Heart right ventricle (tissue), 16 donors: ENCODE measurements at regions not wholly inside any gene's neighbourhood (a gene's known extent, or its start where the extent isn't known, plus 50 kb on each side); places are given as distances from the start of the nearest gene placed in this dataset.

ENCODE experiments used
- ATAC-seq, 8 donors: fragments of 200-7000 bp; cut with Tn5 transposase; one replicate each; pipeline ENCODE4 v1.9.1; 2020; ENCODE audit warnings: mild to moderate bottlenecking in 8 of 8, moderate library complexity in 8 of 8, moderate number of reproducible peaks in 1 of 8
- DNase-seq, 2 donors: peaks; one replicate each; pipeline ENCODE4 v3.0.0-alpha.2; 2020
- H3K27ac ChIP-seq, 10 donors: fragments of 200-600 bp; sonication (generic) in 2 of 10; one replicate each; pipeline versions ENCODE4 v1.5.0 to v1.8.0; 2020 to 2022; ENCODE audit warnings: mild to moderate bottlenecking in 3 of 10
- H3K27me3 ChIP-seq, 7 donors: fragments of 200-600 bp; one replicate each; pipeline ENCODE4 v1.8.0; 2021 to 2022; ENCODE audit warnings: mild to moderate bottlenecking in 2 of 7
- H3K36me3 ChIP-seq, 9 donors: fragments of 200-600 bp; sonication (generic) in 1 of 9; one replicate each; pipeline versions ENCODE4 v1.5.0 to v1.8.0; 2020 to 2022; ENCODE audit warnings: mild to moderate bottlenecking in 2 of 9
- H3K4me1 ChIP-seq, 9 donors: fragments of 200-600 bp; sonication (generic) in 1 of 9; one replicate each; pipeline versions ENCODE4 v1.5.0 to v1.8.0; 2020 to 2022; ENCODE audit warnings: mild to moderate bottlenecking in 4 of 9
- H3K4me3 ChIP-seq, 10 donors: fragments of 200-600 bp; sonication (generic) in 2 of 10; one replicate each; pipeline versions ENCODE4 v1.5.0 to v1.8.0; 2020 to 2022; ENCODE audit warnings: mild to moderate bottlenecking in 7 of 10, moderate library complexity in 2 of 10
- H3K9me3 ChIP-seq, 11 donors: fragments of 200-600 bp in 10 of 11; sonication (generic) in 2 of 11; one replicate each; pipeline versions ENCODE4 v1.5.0 to v1.8.0; 2013 to 2022; ENCODE audit warnings: mild to moderate bottlenecking in 2 of 11, control low read depth in 1 of 11, moderate library complexity in 1 of 11
- WGBS, 2 donors: extraction: QIAGEN DNeasy Blood & Tissue Kit; methylation state at CpG; one replicate each; pipeline ENCODE4 v1.1.7; 2013; ENCODE audit warnings: inconsistent platforms in 1 of 2; 5-methylcytosine and 5-hydroxymethylcytosine counted together
- intact Hi-C, 10 donors: fragments of 100-400 bp; cut with DNase I; formaldehyde crosslinking; loops; one replicate each; pipeline versions ENCODE4 v1.11.1 to v1.14.2; 2022
- TF ChIP-seq, protein P1 (sequence below), 9 donors: fragments of 200-600 bp; sonication (generic) in 2 of 9; IDR thresholded peaks; one replicate each; pipeline versions ENCODE4 v1.5.0 to v1.8.0; 2021 to 2022; ENCODE audit warnings: antibody characterized with exemption in 9 of 9, mild to moderate bottlenecking in 5 of 9, moderate library complexity in 1 of 9
- donor health status: Arrhythmogenic right ventricular cardiomyopathy.
- donor health status: ischemic (EF 13 %, LVEDD 7.1; RV severe dilation, severe dysfunction).
- donor health status: healthy with polysubstance abuse.
- donor health status: DM: no; HTN: yes; CAD: no.
- donor health status: DM: no; HTN: no; CAD: no.
- donor health status: ischemic (EF 25% LVEDD 6.9; RV normal size, moderate dysfunction).
- donor health status: ischemic (EF 25% LVEDD 5.7; RV mildly dilated, moderate dysfunction).
- donor health status: healthy.
- donor health status: DM: yes; HTN: yes; CAD: no.
- donor health status: Ischemic cardiomyopathy.
- donor health status: ischemic (EF 35%, LVEDD 5.7; RV mildly dilated, moderate dysfunction).
- donor health status: nonischemic (EF 11% LVEDD 7.7; RV severe dilation, severe dysfunction).
- donor health status: DM: yes; HTN: yes; CAD: no.
- donor health status: PGD.
- donor health status: ischemic (EF 29% LVEDD 5.4; RV normal size, mild dysfunction).
- donor health status: nonischemic (EF 23%, LVEDD 6.1; RV moderate dilation, normal function).

DNA sequence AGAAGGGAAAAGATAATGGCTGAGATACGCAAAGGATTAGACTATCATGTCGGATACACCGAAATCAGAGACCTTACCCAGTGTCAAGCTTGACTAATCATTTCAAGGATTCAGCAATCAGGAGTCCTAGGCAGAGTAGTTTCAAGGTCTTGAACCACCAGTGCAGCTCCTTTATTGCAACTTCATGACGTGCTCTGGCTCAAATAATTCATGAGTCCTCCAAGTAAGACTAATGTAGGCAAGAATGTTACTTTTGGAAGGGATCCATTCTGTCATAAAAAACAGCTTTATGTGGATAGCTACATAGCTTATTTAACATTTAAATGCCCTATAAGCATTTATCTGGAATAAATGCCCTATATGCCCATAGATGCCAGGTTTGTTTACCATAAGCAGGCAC is 123.2 kb downstream of the LMO3 start:
- no peak for ATAC-seq
- Histone ChIP-seq H3K4me3 (no peak overlapping the region), H3K4me1 (no peaks in the 10 kb centered on the region), H3K9me3 (peaks cover 0 to 34% (median 9%) of the 10 kb centered on the region in 11 donors), H3K36me3 (no peaks in the 10 kb centered on the region), H3K27ac (no peak overlapping the region), H3K27me3 (no peaks in the 10 kb centered on the region)
- WGBS, 2 donors: 84 to 87% methylated on average over 4 of the region's 4 CpGs
- no peak for DNase-seq
- intact Hi-C loops: no loop called here
- TF ChIP-seq, protein P1, sequence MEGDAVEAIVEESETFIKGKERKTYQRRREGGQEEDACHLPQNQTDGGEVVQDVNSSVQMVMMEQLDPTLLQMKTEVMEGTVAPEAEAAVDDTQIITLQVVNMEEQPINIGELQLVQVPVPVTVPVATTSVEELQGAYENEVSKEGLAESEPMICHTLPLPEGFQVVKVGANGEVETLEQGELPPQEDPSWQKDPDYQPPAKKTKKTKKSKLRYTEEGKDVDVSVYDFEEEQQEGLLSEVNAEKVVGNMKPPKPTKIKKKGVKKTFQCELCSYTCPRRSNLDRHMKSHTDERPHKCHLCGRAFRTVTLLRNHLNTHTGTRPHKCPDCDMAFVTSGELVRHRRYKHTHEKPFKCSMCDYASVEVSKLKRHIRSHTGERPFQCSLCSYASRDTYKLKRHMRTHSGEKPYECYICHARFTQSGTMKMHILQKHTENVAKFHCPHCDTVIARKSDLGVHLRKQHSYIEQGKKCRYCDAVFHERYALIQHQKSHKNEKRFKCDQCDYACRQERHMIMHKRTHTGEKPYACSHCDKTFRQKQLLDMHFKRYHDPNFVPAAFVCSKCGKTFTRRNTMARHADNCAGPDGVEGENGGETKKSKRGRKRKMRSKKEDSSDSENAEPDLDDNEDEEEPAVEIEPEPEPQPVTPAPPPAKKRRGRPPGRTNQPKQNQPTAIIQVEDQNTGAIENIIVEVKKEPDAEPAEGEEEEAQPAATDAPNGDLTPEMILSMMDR (IDR thresholded peaks at IDR 0.05): no peak

DNA sequence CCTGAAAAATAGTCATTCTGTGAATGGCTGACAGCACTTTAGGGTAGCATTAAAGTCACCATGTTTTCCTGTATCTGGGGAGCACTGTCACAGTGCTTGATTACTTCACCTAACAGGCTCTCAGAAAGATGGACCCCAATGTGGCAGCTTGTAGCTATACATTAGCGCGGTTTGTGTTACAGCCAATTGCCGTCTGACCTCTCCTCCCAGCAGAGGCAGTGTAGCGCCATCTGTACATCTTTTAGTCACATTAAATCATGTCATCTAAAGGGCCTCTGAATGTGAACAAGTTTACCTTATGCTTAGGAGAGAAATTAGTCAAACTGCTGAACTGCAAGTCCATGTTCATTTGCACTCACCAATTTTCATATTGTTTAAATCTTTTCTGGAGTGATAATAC is 113.7 kb downstream of the LMO3 start:
- Histone ChIP-seq H3K9me3 (no peaks in the 10 kb centered on the region), H3K27me3 (no peaks in the 10 kb centered on the region), H3K36me3 (no peaks in the 10 kb centered on the region), H3K4me3 (no peak overlapping the region), H3K4me1 (no peaks in the 10 kb centered on the region), H3K27ac (no peak overlapping the region)
- intact Hi-C loops: no loop called here
- no peak for ATAC-seq
- WGBS, 2 donors: 88 to 89% methylated on average over 4 of the region's 4 CpGs
- TF ChIP-seq, protein P1 (IDR thresholded peaks at IDR 0.05): no peak
- no peak for DNase-seq

DNA sequence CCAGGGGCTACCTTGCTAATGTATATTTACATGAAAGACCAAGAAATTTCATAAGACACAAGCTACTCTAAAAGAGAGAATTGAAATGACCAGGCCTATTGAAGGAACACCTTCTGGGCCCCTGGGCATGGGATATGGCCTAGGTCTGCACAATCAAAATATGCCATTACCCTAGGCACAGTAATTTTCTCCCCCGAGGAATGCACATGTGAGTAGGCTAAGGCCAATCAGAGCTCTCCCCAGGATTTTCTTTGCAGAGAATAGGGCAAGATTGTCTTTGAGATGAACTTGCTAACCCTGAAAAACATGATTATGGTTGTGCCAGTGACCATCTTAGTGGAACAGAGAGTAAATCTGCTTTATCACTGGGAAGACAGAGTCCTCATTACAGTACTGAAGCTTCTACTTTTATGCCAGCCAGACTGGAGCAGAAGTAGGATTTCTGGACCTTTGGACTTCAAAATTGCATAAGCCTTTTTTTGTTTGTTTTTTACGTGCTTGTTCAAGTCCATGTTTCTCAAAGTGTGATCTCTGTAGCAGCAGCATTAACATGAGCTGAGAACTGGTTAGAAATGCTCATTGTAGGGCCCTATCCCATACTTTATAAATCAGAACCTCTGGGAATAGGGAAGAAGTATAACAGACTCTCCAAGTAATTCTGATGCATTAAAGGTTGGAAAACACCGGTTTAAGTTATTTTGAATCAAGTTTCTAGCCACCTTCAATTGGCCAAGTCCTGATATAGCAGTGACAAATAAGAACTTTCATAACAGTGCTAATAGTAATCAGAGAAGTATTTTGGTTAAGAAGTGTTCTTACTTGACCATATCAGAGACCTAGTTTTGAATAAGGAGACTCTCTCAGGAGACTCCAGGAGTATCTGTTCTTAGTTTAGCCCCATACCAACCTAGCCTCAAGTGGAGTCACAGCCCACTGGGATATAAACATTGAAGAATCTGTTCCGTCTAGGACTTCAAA is 112.9 kb downstream of the LMO3 start:
- no peak overlapping the region for H3K27ac ChIP-seq
- no peaks in the 10 kb centered on the region for H3K9me3 ChIP-seq
- TF ChIP-seq, protein P1 (IDR thresholded peaks at IDR 0.05): no peak
- 82 to 83% methylated on average over 4 of the region's 4 CpGs for whole genome bisulfite sequencing, 2 donors
- H3K4me3 ChIP-seq: no peak overlapping the region
- DNase-seq (no peak), ATAC-seq (no peak)
- H3K27me3 ChIP-seq: no peaks in the 10 kb centered on the region
- no peaks in the 10 kb centered on the region for H3K4me1 ChIP-seq
- intact Hi-C loops: no loop called here
- no peaks in the 10 kb centered on the region for H3K36me3 ChIP-seq

DNA sequence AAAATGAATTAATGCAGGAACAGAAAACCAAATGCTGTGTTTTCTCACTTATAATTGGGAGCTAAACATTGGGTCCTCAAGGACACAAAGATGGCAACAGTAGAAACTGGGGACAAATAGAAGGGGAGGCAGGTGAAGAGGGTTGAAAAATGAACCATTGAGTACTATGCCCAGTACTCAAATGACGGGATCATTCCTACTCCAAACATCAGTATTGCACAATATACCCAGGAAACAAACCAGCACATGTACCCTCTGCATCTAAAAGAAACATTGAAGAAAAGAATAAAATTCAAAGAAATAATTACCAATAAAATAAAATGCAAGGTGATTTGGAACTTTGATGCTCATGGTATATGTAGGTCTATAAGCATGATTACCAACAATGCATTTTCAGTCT is 110.8 kb downstream of the LMO3 start:
- WGBS, 2 donors: 76 to 81% methylated on average over 1 of the region's 1 CpG
- Histone ChIP-seq H3K4me3 (no peak overlapping the region), H3K27me3 (no peaks in the 10 kb centered on the region), H3K27ac (no peak overlapping the region), H3K36me3 (no peaks in the 10 kb centered on the region), H3K9me3 (no peaks in the 10 kb centered on the region), H3K4me1 (no peaks in the 10 kb centered on the region)
- no peak for DNase-seq
- intact Hi-C loops: no loop called here
- ATAC-seq: no peak
- TF ChIP-seq, protein P1 (IDR thresholded peaks at IDR 0.05): no peak
